Psoas muscle (tissue), 7 donors: ENCODE measurements at regions not wholly inside any gene's neighbourhood (a gene's known extent, or its start where the extent isn't known, plus 50 kb on each side); places are given as distances from the start of the nearest gene placed in this dataset.

Source experiments
- ATAC-seq, 4 donors: fragments of 200-7000 bp; cut with Tn5 transposase; one replicate each; pipeline ENCODE4 v1.9.1; 2020; ENCODE audit warnings: moderate library complexity in 3 of 4, mild to moderate bottlenecking in 2 of 4
- DNase-seq, 2 donors: peaks; one replicate each; pipeline ENCODE4 v3.0.0-alpha.2; 2020
- H3K27ac ChIP-seq: fragments of 200-600 bp; one replicate; pipeline ENCODE4 v1.8.0; 2022
- H3K27me3 ChIP-seq, 3 donors: fragments of 200-600 bp in 1 of 3; one replicate each; pipeline versions ENCODE4 v1.6.1 to v1.8.0; 2013 to 2022; ENCODE audit warnings: low read length in 2 of 3, mild to moderate bottlenecking in 2 of 3, moderate library complexity in 1 of 3; ENCODE audit not compliant: insufficient read depth in 3 of 3
- H3K36me3 ChIP-seq, 2 donors: fragments of 200-600 bp in 1 of 2; one replicate each; pipeline versions ENCODE4 v1.6.1 to v1.8.0; 2013 to 2022; ENCODE audit warnings: low read depth in 1 of 2, mild to moderate bottlenecking in 1 of 2, moderate library complexity in 1 of 2; ENCODE audit not compliant: insufficient read depth in 1 of 2
- H3K4me1 ChIP-seq: fragments of 200-600 bp; one replicate; pipeline ENCODE4 v1.8.0; 2022
- H3K4me3 ChIP-seq: fragments of 200-600 bp; one replicate; pipeline ENCODE4 v1.8.0; 2022; ENCODE audit warnings: mild to moderate bottlenecking
- H3K9me3 ChIP-seq: fragments of 200-600 bp; one replicate; pipeline ENCODE4 v1.8.0; 2022
- CTCF ChIP-seq: fragments of 200-600 bp; IDR thresholded peaks from one replicate; pipeline ENCODE4 v1.8.0; 2022; ENCODE audit warnings: antibody characterized with exemption
- WGBS, 3 donors: extraction: QIAGEN DNeasy Blood & Tissue Kit; methylation state at CpG; one replicate each; pipeline versions ENCODE4 v1.1.6 to v1.1.7; 2013; 5-methylcytosine and 5-hydroxymethylcytosine counted together
- intact Hi-C, 2 donors: fragments of 100-400 bp; cut with DNase I; formaldehyde crosslinking; loops; one replicate each; pipeline versions ENCODE4 v1.11.0 to v1.14.2; 2022
- donor health status: healthy with polysubstance abuse.
- donor health status: DM: no; HTN: no; CAD: no; lungs with moderate emphysema.
- donor health status: Bipolar disorder and iron deficiency.
- donor health status: healthy.
- donor health status: DM: yes; HTN: yes; CAD: no.
- donor health status: DM: no; HTN: no; CAD: no.
- donor health status: DM: yes; HTN: yes; CAD: no.

GRCh38 chr1:112850034-112850757, 105.8 kb downstream of the SLC16A1 start:
- TF ChIP-seq CTCF = no peak
- Histone ChIP-seq H3K4me1 (peaks cover 5% of the 10 kb centered on the region), H3K9me3 (no peaks in the 10 kb centered on the region), H3K4me3 (peak overlapping the region; percentile 70), H3K27me3 (peaks cover 0 to 45% (median 9%) of the 10 kb centered on the region in 3 donors), H3K27ac (no peak overlapping the region), H3K36me3 (no peaks in the 10 kb centered on the region)
- 33 to 37% (median 35%) methylated on average over 38 to 40 of the region's 40 CpGs for WGBS, 3 donors
- intact Hi-C loops = no loop called here
- ATAC-seq = peak in 1 of 4 donors; percentile 13
- no peak for DNase-seq

GRCh38 chr1:112849425-112850033, 106.5 kb downstream of the SLC16A1 start:
- TF ChIP-seq CTCF = no peak

DNA sequence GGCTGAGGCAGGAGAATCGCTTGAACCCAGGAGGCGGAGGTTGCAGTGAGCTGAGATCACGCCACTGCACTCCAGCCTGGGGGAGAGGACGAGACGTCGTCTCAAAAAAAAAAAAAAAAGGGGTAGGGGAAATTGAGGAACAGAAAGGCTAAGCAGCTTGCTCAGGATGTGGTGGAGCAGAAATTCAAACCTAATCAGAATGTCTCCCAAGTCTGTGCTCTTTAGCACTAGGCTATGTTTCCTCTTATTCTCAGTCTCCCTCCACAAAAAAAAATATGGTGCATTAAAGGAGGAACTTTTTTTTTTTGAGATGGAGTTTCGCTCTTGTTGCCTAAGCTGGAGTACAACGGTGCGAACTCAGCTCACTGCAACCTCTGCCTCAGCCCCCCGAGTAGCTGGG, 114.2 kb downstream of the SLC16A1 start:
- H3K4me3 ChIP-seq = no peak overlapping the region
- no peak for TF ChIP-seq CTCF
- no peak for DNase-seq
- H3K9me3 ChIP-seq = no peaks in the 10 kb centered on the region
- ATAC-seq = no peak
- no peaks in the 10 kb centered on the region for H3K36me3 ChIP-seq
- no peak overlapping the region for H3K27ac ChIP-seq
- 74 to 85% (median 75%) methylated on average over 7 to 10 of the region's 10 CpGs for WGBS, 3 donors
- H3K27me3 ChIP-seq = no peaks in the 10 kb centered on the region
- no peaks in the 10 kb centered on the region for H3K4me1 ChIP-seq
- intact Hi-C loops = no loop called here

More at GRCh38 chr1:112849425-112850033, 106.5 kb downstream of the SLC16A1 start:
- Histone ChIP-seq H3K4me1 (peaks cover 5% of the 10 kb centered on the region), H3K27me3 (peaks cover 0 to 45% (median 9%) of the 10 kb centered on the region in 3 donors), H3K4me3 (peak overlapping the region; percentile 70), H3K9me3 (no peaks in the 10 kb centered on the region), H3K36me3 (no peaks in the 10 kb centered on the region), H3K27ac (no peak overlapping the region)
- intact Hi-C loops = no loop called here
- peak; percentile 21 to 59 (median 48) for ATAC-seq
- 0 to 1% (median 1%) methylated on average over 56 to 58 of the region's 58 CpGs for WGBS, 3 donors
- no peak for DNase-seq

DNA sequence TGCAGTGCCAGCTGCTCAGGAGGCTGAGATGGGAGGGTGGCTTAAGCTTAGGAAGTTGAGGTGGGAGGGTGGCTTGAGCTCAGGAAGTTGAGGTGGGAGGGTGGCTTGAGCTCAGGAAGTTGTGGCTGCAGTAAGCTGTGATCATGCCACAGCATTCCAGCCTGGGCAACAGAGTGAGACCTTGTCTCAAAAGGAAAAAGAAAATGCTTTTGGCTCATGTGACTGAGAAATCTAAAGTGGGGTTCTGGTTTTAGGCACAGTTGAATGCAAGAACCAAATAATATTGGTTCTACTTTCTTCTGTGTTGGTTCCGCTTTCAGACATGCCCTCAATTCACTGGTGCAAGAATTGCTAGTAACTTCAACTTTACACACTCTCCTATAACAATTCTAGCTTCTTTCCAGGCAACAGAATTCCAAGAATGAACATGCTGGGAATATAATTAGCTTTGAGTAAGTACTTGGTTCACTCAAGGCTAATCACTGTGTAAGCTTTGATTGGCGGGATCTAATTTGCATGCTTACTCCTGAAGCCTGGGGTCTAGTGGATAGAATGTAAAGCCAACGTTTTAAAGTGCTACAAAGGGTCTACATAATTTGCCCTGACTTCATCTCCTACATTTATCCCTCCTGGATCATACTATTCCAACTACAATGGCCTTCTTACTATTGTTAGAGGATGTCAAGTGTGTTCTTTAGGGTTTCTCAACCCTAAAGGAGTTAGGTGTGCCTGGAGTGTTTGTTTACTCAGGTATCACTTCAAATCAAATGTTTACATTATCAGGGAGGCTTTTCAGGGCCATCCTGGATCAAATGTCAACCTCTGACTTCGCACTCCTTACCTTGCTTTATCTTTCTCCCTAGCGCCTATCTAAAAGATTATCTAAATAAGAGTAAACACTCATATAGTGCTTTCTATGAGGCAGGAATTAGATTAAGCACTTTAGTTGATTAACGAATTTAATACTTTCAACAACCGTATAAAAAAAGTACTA, 115.1 kb downstream of the SLC16A1 start:
- intact Hi-C loops = no loop called here
- no peaks in the 10 kb centered on the region for H3K27me3 ChIP-seq
- WGBS, 3 donors = 77 to 83% (median 80%) methylated on average over 7 of the region's 7 CpGs
- no peaks in the 10 kb centered on the region for H3K9me3 ChIP-seq
- H3K27ac ChIP-seq = no peak overlapping the region
- ATAC-seq (no peak), DNase-seq (no peak)
- no peak overlapping the region for H3K4me3 ChIP-seq
- no peaks in the 10 kb centered on the region for H3K36me3 ChIP-seq
- H3K4me1 ChIP-seq = no peaks in the 10 kb centered on the region
- TF ChIP-seq CTCF = no peak
